Osteoblast (primary cell): ENCODE measurements at regions not wholly inside any gene's neighbourhood (a gene's known extent, or its start where the extent isn't known, plus 50 kb on each side); places are given as distances from the start of the nearest gene placed in this dataset.

ENCODE experiments used
- DNase-seq: peaks from one replicate; pipeline ENCODE4 v3.0.0; 2011; ENCODE audit warnings: low spot score, mixed read lengths; ENCODE audit not compliant: insufficient read length; ENCODE audit errors: missing footprints
- H2AFZ ChIP-seq: 2 replicates; pipeline ENCODE4 v1.6.0; 2011; ENCODE audit warnings: mild to moderate bottlenecking, low read length
- H3K27ac ChIP-seq: 2 replicates; pipeline ENCODE4 v1.5.1; 2011; ENCODE audit warnings: mild to moderate bottlenecking, low read depth, low read length, moderate library complexity
- H3K27me3 ChIP-seq: 2 replicates; pipeline ENCODE4 v1.6.0; 2012; ENCODE audit warnings: mild to moderate bottlenecking, control low read depth, inconsistent platforms, low read length, moderate library complexity; ENCODE audit not compliant: insufficient read depth
- H3K36me3 ChIP-seq: 2 replicates; pipeline ENCODE4 v1.5.1; 2011; ENCODE audit warnings: mild to moderate bottlenecking, low read length, control low read depth, moderate library complexity; ENCODE audit not compliant: insufficient read depth
- H3K4me1 ChIP-seq: 2 replicates; pipeline ENCODE4 v1.5.1; 2011; ENCODE audit warnings: mild to moderate bottlenecking, low read length, control low read depth, moderate library complexity; ENCODE audit not compliant: insufficient read depth
- H3K4me2 ChIP-seq: 2 replicates; pipeline ENCODE4 v1.6.0; 2011; ENCODE audit warnings: mild to moderate bottlenecking, low read length; ENCODE audit not compliant: insufficient read depth
- H3K4me3 ChIP-seq: fragments of 200-600 bp; sonication (generic); 3 replicates; pipeline ENCODE4 v1.5.1; 2012; ENCODE audit warnings: mild to moderate bottlenecking, low read length, inconsistent platforms; ENCODE audit not compliant: insufficient read depth
- H3K79me2 ChIP-seq: 2 replicates; pipeline ENCODE4 v1.6.0; 2012; ENCODE audit warnings: mild to moderate bottlenecking, low read length, control low read depth, inconsistent platforms; ENCODE audit not compliant: insufficient read depth
- H3K9me3 ChIP-seq: 2 replicates; pipeline ENCODE4 v1.5.1; 2011; ENCODE audit warnings: low read depth, low read length, control low read depth
- H4K20me1 ChIP-seq: 2 replicates; pipeline ENCODE4 v1.6.0; 2012; ENCODE audit warnings: mild to moderate bottlenecking, low read length, control low read depth; ENCODE audit not compliant: insufficient read depth
- TF ChIP-seq, protein P1 (sequence below): IDR thresholded peaks from 2 replicates; pipeline ENCODE4 v1.5.1; 2011; ENCODE audit warnings: mild to moderate bottlenecking, low read depth, low read length, moderate library complexity; ENCODE audit errors: extremely low read depth

DNA sequence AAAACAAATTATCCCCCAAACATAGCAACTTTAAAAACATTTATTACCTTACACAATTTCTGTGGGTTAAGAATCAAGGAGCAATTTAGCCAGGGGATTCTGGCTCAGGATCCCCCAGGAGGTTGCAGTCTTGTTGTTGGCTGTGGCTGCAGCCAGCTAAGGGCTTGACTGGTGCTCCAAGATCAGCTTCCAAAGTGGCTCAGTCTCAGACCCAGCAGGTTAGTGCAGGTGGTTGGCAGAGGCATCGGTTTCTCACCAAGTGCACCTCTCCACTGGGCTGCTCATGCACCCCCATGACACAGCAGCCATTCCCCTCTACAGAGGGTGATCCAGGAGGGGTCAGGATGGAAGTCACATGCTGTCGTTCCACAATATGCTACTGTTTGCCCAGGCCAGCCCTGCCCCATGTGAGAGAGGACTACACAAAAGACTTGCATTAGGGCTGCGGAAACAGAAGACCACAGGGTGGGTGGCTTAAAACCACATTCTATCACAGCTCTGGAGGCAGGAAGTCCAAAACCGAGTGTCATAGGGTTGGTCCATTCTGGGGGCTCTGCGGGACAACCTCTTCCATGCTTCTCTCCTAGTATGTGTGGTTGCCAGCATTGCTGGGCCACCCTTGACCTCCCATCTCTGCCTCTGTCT lies 125.8 kb downstream of the C6orf118 start:
- no peaks in the 10 kb centered on the region for H3K27me3 ChIP-seq
- no peaks in the 10 kb centered on the region for H3K9me3 ChIP-seq
- no peak overlapping the region for H3K27ac ChIP-seq
- peak; percentile 5 for DNase-seq
- H3K4me1 ChIP-seq: peaks cover 49% of the 10 kb centered on the region
- H3K4me3 ChIP-seq: no peak overlapping the region
- no peaks in the 10 kb centered on the region for H3K36me3 ChIP-seq
- TF ChIP-seq, protein P1, sequence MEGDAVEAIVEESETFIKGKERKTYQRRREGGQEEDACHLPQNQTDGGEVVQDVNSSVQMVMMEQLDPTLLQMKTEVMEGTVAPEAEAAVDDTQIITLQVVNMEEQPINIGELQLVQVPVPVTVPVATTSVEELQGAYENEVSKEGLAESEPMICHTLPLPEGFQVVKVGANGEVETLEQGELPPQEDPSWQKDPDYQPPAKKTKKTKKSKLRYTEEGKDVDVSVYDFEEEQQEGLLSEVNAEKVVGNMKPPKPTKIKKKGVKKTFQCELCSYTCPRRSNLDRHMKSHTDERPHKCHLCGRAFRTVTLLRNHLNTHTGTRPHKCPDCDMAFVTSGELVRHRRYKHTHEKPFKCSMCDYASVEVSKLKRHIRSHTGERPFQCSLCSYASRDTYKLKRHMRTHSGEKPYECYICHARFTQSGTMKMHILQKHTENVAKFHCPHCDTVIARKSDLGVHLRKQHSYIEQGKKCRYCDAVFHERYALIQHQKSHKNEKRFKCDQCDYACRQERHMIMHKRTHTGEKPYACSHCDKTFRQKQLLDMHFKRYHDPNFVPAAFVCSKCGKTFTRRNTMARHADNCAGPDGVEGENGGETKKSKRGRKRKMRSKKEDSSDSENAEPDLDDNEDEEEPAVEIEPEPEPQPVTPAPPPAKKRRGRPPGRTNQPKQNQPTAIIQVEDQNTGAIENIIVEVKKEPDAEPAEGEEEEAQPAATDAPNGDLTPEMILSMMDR: no peak
- H3K4me2 ChIP-seq: no peak overlapping the region
- no peak overlapping the region for H2AFZ ChIP-seq
- no peaks in the 10 kb centered on the region for H3K79me2 ChIP-seq
- H4K20me1 ChIP-seq: no peaks in the 10 kb centered on the region

DNA sequence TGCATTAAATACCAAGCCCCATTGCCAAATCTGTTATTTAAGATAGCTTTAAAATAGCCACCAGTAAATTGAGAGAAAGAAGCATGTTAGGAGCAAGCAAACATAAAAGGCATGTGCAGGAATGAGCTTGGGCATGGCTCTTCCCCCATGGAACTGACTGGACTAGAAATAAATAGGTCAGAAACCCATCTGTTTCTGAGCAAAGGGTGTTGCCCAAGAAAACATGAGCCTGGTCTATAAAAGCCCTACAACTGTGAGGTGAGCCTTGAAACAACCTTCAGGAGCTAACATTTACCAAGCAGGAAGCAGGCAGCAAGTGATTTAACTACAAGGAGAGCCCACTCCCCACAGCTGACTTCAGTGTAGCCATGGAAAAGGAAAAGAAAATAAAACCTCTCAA lies 126.3 kb downstream of the C6orf118 start:
- Histone ChIP-seq H3K4me2 (no peak overlapping the region), H4K20me1 (no peaks in the 10 kb centered on the region), H2AFZ (no peak overlapping the region), H3K36me3 (no peaks in the 10 kb centered on the region), H3K4me1 (peaks cover 52% of the 10 kb centered on the region), H3K4me3 (no peak overlapping the region), H3K27me3 (no peaks in the 10 kb centered on the region), H3K27ac (no peak overlapping the region), H3K9me3 (no peaks in the 10 kb centered on the region), H3K79me2 (no peaks in the 10 kb centered on the region)
- TF ChIP-seq, protein P1: no peak
- DNase-seq: no peak

DNA sequence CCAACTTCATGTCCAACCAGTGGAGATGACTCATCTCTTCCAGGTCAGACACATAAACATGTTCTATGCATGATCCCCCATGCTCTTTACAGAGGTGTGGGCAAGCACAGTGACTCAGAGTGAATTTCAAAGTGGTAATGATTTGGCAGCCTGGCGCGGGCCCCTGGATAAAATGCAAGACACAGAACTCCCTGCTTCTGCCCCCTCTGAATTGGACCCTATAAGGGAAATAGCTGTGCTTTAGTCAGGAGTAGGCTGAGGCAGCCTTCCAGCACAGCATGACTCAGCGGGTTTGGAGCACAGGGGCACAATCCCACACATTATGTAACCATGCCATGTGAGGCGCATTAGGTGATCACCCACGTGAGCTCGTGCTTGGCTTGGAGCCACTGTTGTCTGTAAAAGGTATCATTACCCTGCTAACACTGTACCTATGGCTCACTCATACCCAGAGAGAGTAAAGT lies 127.4 kb downstream of the C6orf118 start:
- DNase-seq: peak; percentile 38
- Histone ChIP-seq H2AFZ (peak overlapping the region; percentile 48), H3K9me3 (no peaks in the 10 kb centered on the region), H3K4me1 (peaks cover 59% of the 10 kb centered on the region), H3K79me2 (no peaks in the 10 kb centered on the region), H3K27me3 (no peaks in the 10 kb centered on the region), H3K4me2 (peak overlapping the region; percentile 57), H3K36me3 (no peaks in the 10 kb centered on the region), H3K27ac (peak overlapping the region; percentile 55), H4K20me1 (no peaks in the 10 kb centered on the region), H3K4me3 (no peak overlapping the region)
- TF ChIP-seq, protein P1: no peak

DNA sequence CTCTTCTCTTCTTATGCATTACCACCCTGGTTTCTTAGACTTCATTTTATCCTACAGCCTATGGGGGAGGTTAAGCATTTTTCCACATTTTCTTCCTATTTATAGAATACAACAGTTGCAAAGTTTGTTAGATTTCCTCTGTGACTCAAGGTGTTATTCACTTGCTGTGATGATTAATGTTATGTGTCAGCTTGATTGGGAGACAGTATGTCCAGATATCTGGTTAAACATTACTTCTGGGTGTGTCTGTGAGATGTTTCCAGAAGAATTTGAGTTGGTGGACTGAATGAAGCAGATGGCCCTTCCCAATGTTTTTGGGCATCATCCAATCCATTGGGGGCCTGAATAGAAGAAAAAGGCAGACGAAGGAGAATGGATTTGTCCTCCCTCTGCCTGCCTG lies 131.3 kb downstream of the C6orf118 start:
- no peak overlapping the region for H2AFZ ChIP-seq
- H3K4me3 ChIP-seq: no peak overlapping the region
- no peaks in the 10 kb centered on the region for H3K27me3 ChIP-seq
- DNase-seq: no peak
- H3K9me3 ChIP-seq: no peaks in the 10 kb centered on the region
- H3K36me3 ChIP-seq: no peaks in the 10 kb centered on the region
- TF ChIP-seq, protein P1: no peak
- H3K27ac ChIP-seq: peak overlapping the region; percentile 20
- peaks cover 31% of the 10 kb centered on the region for H3K4me1 ChIP-seq
- no peaks in the 10 kb centered on the region for H3K79me2 ChIP-seq
- no peaks in the 10 kb centered on the region for H4K20me1 ChIP-seq
- H3K4me2 ChIP-seq: no peak overlapping the region
